ENCODE measurements at regions not wholly inside any gene's neighbourhood (a gene's known extent, or its start where the extent isn't known, plus 50 kb on each side); places are given as distances from the start of the nearest gene placed in this dataset.

DNA sequence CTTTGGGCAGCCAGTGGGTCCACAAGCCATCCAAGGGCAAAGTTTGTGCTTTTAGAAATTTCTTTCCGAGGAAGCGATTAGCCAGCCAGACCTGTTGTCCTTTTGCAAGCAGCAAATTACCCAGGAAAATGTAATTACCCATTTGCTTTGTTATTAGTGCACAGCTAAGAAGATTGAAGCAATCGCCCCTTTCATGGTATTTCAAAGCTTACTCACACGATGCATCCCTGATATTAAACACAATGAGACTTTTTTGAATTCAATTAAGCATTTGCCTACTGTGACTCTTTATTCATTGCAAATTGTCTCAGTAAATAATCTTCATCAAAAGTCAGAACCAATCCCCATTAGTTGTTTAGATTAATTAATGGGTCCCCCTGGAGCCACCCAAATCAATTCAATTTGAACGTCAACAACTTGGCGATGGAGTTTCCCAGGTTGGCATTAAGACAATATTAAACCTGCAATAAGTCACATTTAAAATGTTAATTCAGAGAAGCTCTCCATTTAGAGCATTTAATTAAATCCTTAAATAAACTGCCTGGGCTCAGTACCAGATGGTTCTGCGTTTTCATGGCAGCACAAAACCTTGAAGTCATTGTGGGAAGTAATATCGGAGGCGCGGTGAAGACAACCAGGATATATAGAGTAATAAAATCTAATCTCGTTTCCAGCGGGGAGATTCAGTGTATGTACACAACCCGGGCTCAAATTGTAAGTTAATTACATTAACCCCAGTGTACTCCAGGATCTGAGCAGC is 366.2 kb upstream of the TNRC6C start:
- no peak for DNase-seq

DNA sequence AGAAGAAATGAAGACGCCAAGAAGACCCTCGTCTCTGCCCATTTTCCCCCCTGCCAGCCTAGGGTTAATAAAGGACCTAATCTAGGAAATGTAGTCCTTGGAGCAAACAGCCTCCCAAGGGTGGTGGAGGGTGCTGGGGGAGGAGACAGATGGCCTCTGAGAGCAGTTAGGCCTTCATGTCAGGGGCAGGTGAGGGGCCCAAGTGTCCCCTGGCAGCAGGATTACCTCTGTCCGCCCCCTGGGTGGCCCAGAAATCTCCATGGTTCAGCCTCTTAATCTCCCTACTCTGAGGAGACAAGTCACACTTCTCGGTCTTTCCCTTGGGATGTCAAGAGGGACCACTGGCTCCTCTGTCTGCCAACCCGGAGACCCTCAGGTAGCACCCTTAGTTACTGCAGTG is 365.4 kb upstream of the TNRC6C start:
- no peak for DNase-seq

DNA sequence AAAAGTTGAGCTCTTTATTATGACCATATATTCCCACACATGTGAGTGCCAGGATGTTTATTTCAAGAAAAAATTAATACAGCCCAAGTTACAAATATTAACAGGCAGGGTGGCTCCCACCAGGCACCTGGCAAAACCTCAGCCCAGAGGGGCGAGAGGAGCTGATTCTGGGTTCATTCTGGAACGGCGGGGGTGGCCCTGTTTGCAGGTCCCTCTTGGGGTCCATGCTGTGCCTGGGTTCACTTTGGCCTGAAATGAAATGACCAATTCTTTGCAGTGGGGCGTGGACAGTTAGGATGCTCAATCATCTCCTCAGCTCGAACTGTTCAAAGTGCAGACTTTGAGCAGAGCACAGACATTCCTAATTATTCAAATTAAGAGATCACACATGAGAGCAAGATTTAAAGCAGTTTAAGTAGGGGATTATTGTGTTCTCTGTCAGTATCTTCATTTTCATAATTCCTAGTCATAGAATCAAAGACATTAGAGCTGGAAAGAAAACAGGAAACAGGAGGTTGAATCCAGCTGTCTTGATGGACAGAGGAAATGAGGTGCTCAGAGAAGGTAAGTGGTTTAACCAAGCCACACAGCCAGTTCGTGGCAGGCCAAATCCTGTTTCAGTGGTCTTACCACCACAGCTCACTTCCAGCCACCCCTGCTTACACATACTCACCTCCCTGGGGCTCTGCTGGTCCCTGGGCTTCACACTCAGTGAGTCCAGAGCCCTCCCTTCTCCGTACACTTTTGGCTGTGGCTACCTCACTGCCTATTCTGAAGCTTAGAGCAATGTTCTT is 363.9 kb upstream of the TNRC6C start:
- DNase-seq = no peak

DNA sequence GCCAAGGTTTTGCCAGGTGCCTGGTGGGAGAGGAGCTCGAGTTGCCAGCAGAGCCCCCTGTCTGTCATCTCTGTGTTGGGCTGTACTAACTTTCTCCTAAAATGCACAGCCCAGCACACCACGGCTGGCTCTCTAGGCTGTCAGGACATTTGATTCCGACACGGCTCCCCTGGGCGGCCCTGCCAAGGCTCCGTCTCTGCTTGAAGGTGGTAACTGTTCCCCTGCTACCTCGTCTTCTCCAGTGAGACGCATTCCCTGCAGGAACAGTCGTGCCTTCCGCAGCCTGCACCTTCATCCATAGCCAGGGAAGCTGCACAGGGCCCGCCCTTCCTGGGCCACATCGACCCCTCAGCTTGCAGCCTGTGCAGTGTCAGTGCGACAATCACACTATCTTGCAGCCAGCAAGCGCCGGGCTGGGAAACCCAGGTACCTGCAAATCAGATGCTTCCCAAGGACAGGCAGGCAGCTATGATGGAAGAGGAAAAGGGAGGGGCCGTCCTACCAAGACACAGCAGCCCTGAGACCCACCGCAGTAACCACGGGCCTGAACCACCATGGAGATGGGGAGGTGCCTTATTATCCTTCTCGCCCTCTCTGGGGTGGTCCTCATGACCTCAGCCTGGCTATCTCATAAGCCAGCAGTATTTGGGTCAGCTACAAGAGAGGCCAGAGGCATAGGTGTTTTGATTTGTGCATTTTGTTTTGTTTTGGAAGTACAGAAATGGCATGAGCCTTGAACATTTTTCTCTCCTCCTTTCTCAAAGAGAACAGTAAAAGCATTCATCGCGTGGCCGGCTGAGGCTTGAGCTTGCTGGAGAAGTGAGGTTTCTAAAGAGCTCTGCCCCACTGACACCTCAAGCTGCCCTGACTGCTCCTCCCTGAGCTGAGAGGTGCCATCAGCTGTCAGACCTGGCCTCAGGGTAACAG is 361.7 kb upstream of the TNRC6C start:
- no peak for DNase-seq

DNA sequence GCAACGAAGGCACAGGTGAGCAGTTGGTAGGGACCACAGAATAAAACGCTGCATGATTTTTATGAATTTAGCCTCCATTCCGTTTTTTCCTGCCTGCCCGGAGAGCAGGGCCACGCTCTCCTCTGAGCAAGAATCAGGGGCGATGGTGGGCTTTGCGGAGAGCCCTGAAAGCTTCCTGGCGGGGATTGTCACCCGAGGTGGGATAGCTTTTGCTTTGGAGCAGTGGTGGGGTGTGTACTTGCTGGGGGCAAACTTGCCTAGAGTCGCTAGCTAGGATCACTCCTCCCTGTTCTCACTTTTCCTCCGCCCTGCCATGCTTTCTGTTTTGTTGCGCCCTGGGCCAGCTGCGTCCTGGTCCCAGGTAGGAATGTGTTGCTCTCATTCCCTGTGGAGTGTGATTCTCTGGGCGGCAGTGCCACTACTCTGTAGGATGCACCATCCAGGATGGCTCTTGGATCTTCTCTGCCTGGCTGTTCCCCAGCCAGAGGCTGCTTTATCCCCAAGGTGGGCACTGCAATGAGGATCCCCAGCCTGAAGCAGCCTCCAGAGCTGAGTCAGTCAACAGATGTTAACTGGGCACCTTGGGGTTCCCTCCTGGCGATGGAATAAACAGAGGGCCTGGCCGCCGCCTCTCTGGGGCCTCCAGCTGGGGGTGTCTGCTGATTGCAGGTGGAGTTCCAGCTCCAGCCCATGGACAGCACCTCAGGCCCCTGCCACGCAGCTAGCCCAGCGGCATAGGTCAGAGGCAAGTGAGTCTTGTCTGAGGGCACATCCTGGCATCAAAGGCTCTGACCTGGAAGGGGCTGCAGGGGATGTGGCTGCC is 360.9 kb upstream of the TNRC6C start:
- no peak for DNase-seq

DNA sequence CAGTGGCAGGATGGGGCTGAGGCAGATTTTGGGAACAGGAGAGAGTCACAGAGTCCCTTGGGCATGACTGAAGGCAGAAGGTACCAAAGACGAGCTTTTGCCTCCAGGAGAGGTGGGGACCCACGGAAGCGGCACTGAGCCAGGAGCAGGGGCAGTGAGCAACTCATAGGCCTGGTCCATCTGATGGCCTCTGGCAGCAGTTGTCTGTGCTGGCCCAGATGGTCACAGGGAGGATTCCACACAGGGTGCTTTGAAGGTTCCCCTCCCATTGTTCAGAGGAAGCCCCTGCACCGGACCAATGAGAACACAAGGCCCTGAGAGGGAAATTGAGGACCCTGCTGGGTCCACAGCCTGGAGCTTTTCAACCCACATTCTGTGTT is 360.3 kb upstream of the TNRC6C start:
- DNase-seq = no peak

DNA sequence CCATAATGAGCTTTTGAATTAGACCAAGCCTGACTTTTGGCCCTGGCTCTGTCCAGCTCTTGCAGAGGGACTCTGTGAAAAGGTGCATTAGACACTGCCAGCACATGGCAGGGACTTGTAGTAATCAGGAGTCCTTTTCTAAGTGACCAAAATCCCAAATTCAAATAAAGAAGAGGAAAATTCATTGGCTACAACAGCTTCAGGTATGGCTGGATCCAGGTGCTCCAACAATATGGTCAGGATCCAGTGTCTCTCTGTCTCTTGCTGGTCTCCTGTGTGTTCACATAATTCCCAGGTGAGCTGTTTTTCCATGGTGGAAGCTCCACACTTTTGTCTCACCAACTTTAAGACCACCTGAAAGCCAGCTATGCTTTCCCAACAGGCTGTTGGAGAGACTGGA is 358.8 kb upstream of the TNRC6C start:
- DNase-seq = no peak

DNA sequence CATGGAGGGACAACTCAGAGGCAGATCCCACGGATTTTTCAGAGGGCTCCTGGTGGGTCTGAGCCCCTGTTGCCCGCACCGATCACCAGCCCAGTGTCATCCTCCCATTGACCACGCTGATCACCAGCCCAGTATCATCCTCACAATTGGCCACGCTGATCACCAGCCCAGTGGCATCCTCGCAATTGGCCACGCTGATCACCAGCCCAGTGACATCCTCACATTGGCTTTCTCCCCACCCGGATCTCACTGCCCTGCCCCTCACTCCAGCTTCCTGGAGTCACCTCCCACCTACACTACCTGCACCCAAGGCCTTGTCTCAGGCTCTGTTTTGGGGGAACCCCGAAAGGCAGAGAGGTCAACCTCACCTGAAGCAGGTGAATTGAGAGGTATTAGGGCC is 358.2 kb upstream of the TNRC6C start:
- DNase-seq = no peak

DNA sequence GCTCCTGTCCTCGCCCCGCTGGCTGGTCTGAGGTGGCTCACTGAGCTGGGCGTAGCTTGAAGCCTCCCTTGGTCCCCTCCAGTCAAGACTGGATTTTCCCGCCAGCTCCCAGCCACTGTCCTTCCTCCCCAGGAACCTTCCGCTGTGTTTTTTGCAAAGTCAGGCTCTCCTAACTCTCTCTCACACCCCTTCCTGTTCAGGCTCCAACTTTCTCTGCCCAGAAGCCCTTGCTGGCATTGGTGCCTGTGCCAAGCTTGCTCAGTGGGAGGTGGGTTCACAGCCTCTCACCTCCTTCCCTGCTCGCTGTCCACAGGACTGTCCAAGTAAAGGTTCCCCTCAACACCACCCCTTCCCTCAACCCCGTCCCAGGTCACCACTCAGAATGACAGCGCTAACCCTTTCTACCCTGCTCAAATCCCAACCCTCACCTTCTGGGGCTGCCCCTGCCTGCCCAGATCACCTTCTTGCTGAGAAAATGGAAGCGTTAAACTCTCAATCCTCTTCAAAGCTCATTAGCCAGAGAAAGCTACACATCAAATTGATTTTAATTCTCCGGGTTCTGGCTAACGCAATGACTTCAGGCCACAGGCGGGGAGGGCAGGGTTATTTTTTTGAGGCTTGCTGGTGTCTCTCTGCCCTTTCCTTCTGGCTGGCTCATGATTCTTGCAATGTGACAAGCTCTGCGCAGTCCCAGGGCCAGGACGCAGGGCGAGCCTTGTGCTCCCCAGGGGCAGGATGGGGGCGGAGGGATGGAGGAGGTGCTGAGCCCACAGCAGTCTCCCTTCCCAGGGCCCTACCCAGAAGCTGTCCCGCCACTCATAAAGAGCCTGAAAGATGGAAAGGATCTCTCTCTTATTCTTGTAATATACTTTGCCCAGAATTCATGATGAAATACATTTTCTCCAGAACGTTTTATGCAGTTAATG is 357.2 kb upstream of the TNRC6C start:
- DNase-seq = no peak

DNA sequence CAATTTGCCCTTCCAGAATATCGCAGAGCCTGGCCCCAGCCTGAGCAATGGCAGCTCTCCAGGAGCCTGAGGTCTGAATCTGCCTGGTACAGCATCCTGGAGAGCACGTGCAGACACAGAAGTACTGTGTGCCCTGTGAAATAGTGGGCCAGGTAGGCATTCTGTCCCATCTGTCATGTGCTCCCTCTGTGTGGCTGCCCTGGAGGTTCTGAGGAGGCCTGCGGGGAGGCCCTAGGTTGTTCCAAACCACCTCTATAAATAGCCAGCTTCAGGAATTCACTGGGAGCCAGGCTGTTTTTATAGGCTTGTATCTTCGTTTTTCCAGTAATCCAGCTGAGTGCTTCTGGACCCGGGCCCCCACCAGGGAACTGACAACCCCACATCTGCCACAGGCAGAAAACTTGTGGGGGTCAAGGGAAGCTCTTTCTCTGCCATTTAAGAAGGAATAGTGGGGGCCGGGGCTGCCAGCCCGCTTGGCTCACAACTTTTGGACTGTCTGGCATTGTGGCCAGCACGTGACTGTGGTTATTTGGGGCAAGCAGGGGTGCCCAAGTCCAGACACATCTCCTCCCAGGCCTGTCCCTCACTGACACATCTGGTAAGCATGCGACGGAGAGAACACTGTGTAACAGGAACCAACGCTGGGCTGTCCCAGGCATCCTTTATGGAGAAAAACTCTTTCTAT is 356.3 kb upstream of the TNRC6C start:
- DNase-seq = no peak

DNA sequence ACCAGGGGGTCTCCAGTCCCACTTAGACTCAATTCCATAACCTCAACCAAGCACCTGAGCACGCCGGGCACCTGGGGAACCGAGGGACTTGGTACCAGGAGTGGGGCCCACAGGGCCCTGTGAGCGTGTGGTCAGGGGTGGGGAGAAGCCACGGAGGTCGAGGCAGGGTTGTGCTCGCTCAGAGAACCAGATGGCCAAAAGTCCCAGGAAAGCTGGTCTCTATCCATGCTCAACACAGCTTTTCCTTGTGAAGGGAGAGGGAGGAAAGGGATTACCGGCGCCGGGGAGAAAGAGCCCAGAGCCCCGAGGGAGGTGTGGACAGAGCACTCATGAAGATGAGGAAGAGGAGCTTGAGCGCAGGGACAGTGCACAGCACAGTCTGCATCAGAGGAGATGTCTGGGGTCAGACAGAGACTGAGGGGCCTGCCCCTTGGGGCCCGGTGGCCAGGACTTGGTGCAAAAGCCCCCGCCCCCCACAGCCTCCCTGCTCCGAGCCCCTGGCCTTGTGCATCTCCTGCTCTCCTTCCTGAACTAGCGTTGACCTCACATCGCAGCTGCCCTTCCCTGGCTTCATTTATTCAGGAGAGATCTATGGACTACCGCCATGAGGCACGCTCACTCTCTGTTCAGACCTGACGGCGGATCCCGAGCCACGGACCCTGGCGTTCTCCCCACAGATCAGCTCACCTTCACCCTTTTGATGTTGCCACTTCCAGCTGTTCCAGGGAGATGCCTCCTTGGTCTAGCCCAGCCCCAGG is 355.4 kb upstream of the TNRC6C start:
- no peak for DNase-seq

DNA sequence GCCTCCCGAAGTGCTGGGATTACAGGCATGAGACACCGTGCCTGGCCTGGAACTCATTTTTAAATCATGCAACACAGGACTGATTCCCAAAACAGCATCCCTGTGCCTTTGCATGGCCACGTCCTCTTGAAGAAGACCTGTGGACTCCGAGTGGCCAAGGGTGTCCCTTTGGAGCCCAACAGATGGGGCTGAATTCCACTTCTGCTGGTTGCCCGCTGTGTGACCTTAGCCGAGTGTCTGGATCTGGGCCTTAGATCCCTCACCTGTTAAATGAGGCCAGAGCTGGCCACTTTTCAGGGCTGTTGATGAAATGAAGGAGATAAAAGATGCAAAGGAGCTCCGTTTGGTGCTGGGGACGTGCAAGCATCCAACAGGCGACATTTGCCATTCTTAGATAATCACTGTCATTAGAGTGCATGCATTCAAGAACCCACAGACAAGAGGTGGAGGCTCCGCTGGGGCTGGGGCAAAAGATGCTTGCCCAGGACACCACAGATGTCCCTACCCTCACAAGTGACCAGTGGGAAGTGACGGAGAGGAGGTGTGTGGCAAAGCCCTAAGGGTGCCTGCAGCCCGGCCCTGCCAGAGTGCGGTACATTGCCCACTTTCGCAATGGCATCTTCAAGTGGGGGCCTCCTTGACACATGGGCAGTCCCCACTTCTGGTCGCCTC is 354.1 kb upstream of the TNRC6C start:
- no peak for DNase-seq

DNA sequence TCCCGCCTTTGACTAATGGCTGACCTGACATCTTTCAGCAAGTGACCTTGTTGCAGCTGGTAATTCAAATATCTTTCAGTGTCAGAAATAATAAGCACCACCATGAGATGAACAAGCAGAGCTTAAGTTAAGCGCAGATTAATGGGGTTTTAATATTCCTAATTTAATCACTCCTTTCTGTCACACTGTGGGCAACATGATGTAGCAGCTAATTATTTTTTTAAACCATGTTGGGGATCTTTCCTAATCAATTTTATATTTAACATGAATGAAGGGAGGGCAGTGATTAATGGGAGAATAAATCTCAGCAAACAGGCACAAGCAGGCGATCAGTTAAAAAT is 353.6 kb upstream of the TNRC6C start:
- no peak for DNase-seq

DNA sequence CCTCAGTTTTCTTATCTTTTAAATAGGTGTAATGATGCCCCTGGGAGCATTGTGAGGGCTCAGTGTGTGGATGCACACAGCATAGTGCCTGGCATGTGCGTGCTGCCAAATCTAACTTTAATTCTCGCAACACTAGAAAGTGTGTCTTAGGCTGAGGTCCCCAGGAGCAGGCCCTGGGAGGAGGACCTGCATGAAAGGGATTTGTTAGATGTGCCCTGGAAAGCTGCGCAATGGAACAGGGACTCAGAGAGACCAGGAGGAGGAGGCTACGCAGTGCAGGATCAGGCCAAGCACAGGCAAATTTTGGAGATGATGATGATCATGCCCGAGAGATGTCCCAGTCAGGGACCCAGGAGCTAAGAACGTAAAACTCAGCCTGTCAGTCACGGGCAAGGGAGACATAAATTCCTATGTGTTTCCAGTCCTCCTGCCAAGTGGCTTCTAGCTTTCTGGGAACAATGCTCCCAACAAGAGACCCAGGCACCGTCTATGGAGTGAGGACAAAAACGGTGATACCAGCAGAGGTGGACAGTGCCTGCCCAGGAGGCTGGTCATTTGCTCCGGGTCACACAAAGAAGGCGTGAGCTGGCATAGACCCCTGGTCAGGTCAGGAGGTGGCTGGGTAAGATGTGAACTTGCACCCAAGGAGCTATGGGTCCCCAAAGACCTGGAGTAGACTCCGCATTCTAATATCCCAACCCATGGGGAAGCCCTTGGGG is 352.2 kb upstream of the TNRC6C start:
- DNase-seq = no peak

DNA sequence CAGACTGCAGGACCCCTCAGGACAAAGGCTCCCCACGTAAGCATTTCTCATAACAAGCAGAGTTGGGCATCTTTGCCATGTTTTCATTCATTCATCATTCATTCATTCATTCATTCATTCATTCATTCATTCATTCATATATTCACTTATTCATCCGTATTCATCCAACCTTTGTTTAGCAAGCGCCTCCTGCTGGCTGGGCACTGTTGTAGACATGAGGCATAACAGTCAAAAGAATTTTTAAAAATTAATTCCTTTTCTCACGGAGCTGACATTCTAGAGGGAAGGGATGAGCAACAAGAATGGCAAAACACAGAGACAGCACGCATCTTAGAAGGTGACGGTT is 351.7 kb upstream of the TNRC6C start:
- DNase-seq = no peak

DNA sequence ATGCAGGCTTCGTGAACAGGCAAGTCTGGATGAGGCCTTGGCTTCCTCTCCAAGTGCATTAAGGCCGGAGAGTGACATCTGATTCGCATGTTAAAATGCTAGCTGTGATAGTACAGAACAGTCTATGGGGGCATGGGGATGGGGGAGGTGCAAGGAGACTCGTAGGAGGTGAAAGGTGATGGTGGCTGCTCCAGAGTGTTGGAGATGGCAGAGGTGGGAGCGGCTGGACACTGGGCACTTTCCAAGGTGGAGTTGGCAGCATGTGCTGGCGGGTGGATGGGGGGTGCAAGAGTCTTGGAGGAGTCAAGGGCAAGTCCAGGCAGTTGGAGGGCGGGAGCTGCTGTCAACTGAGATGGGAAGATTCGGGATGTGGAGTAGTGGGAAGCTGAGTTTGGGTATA is 350.9 kb upstream of the TNRC6C start:
- DNase-seq = no peak

DNA sequence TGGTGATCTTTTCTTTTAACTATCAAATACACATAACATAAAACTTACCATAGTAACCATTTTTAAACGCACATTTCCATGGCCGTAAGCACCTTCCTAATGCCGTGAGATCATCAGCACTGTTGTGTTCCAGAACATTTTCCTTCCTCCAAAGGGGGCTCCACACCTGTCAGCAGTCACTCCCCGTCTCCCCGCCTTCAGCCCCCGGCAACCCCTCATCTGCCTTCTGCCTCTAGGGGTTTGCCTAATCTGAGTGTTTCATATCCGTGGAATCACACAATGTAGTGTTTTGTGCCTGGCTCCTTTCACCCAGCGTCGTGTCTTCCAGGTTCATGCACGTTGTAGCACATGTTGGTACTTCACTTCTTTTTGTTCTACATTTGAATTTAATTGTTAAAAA is 350.1 kb upstream of the TNRC6C start:
- DNase-seq = no peak

DNA sequence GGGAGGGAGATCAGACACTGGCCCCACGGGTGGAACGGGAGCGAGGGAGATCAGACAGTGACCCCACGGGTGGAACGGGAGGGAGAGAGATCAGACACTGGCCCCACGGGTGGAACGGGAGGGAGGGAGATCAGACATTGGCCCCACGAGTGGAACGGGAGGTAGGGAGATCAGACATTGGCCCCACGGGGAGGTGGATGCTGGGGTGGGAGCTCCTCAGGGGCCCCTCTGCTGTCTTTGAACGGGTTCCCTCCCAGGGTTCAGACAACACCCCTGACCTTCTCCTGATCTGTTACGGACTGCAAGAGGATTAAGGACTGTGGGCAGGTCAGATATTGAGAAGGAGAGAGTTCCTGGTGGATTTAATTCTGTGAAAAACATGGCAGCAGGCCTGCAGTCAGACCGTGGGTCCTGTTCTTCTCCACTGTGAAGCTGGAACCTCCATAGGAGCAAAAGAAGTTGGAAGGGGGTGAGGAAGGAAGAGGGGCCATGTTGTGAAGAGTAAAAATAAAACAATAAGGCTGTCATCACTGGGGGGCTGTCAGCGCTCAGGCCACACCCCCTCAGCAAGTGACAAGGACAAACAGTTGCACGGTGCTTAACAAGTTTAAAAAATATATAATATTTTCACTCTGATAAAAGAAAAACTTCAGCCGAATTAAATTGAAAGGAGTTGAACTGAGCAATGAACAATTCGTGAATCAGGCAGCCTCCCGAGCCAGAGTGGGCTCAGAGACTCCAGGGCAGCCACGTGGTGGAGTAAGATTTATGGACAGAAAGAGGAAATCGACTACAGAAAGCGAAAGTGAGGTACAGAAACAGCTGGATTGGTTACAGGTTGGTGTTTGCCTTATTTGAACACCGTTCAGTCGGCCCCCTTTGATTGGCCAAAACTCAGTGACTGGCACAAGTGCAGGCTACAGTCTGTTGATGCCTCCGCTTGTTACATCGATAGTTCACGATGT is 348.7 kb upstream of the TNRC6C start:
- no peak for DNase-seq
